ENCODE measurements at regions not wholly inside any gene's neighbourhood (a gene's known extent, or its start where the extent isn't known, plus 50 kb on each side); places are given as distances from the start of the nearest gene placed in this dataset.

- Mint-ChIP-seq H3K4me3 (no peak overlapping the region), H3K4me1 (ENCODE audit: unreplicated experiment) (peaks cover 8% of the 10 kb centered on the region), H3K9me3 (no peaks in the 10 kb centered on the region), H3K27ac (no peak overlapping the region), H3K27me3 (peaks cover 4% of the 10 kb centered on the region), H3K36me3 (no peaks in the 10 kb centered on the region)
- no peak for DNase-seq (ENCODE audit: extremely low spot score, unreplicated experiment)
- TF ChIP-seq CTCF (conservative IDR thresholded peaks at IDR 0.05), result no peak
Observed at GRCh38 chr7:24370541-24370940, 86.6 kb downstream of the NPY start.

- Mint-ChIP-seq H3K27me3 (no peaks in the 10 kb centered on the region), H3K9me3 (no peaks in the 10 kb centered on the region), H3K27ac (no peak overlapping the region), H3K4me1 (ENCODE audit: unreplicated experiment) (peaks cover 5% of the 10 kb centered on the region), H3K36me3 (no peaks in the 10 kb centered on the region), H3K4me3 (no peak overlapping the region)
- no peak for DNase-seq (ENCODE audit: extremely low spot score, unreplicated experiment)
- no peak for TF ChIP-seq CTCF (conservative IDR thresholded peaks at IDR 0.05)
Observed at GRCh38 chr7:24372961-24373955, 89.3 kb downstream of the NPY start.

- Mint-ChIP-seq H3K4me1 (ENCODE audit: unreplicated experiment) (peaks cover 5% of the 10 kb centered on the region), H3K4me3 (no peak overlapping the region), H3K27me3 (no peaks in the 10 kb centered on the region), H3K36me3 (no peaks in the 10 kb centered on the region), H3K27ac (no peak overlapping the region), H3K9me3 (peaks cover 5% of the 10 kb centered on the region)
- no peak for DNase-seq (ENCODE audit: extremely low spot score, unreplicated experiment)
- TF ChIP-seq CTCF (conservative IDR thresholded peaks at IDR 0.05), result no peak
Observed at GRCh38 chr7:24378871-24379616, 95.1 kb downstream of the NPY start.

- no peak for DNase-seq (ENCODE audit: extremely low spot score, unreplicated experiment)
- TF ChIP-seq CTCF (conservative IDR thresholded peaks at IDR 0.05), result peak; percentile 73
- Mint-ChIP-seq H3K36me3 (no peaks in the 10 kb centered on the region), H3K9me3 (peaks cover 5% of the 10 kb centered on the region), H3K4me3 (no peak overlapping the region), H3K27me3 (no peaks in the 10 kb centered on the region), H3K4me1 (ENCODE audit: unreplicated experiment) (no peaks in the 10 kb centered on the region), H3K27ac (no peak overlapping the region)
Observed at GRCh38 chr7:24381894-24382505, 98.0 kb downstream of the NPY start.

GRCh38 chr7:24383055-24383454, 99.1 kb downstream of the NPY start:
- Mint-ChIP-seq H3K27ac (no peak overlapping the region), H3K27me3 (no peaks in the 10 kb centered on the region), H3K4me3 (no peak overlapping the region), H3K4me1 (ENCODE audit: unreplicated experiment) (no peaks in the 10 kb centered on the region), H3K9me3 (peaks cover 5% of the 10 kb centered on the region), H3K36me3 (no peaks in the 10 kb centered on the region)
- TF ChIP-seq CTCF (conservative IDR thresholded peaks at IDR 0.05), result no peak
- DNase-seq (ENCODE audit: extremely low spot score, unreplicated experiment), result no peak

Measured in type B pancreatic cell (in vitro differentiated cells).